ENCODE measurements at regions not wholly inside any gene's neighbourhood (a gene's known extent, or its start where the extent isn't known, plus 50 kb on each side); places are given as distances from the start of the nearest gene placed in this dataset.

- no peak overlapping the region for H3K27ac ChIP-seq
- no peak for DNase-seq (ENCODE audit: low read depth, low spot score)
These were observed 63.5 kb upstream of the PPM1H start for GRCh38 chr12:62998454-62998853.

- no peak overlapping the region for H3K27ac ChIP-seq
- DNase-seq (ENCODE audit: low read depth, low spot score), result no peak
These were observed 60.1 kb upstream of the PPM1H start for GRCh38 chr12:62995097-62995496.

GRCh38 chr12:62986844-62987243, 51.9 kb upstream of the PPM1H start:
- no peak overlapping the region for H3K27ac ChIP-seq
- no peak for DNase-seq (ENCODE audit: low read depth, low spot score)
